H1 (cell line): ENCODE measurements at regions not wholly inside any gene's neighbourhood (a gene's known extent, or its start where the extent isn't known, plus 50 kb on each side); places are given as distances from the start of the nearest gene placed in this dataset.

Source experiments
- BRCA1 ChIP-seq: IDR thresholded peaks from 2 replicates; pipeline ENCODE4 v1.6.1; 2012; ENCODE audit warnings: low read depth, low read length, improper control_type of control experiment
- E2F6 ChIP-seq: IDR thresholded peaks from 2 replicates; pipeline ENCODE4 v1.6.1; 2012; ENCODE audit warnings: inconsistent platforms
- EP300 ChIP-seq, 2 experiments: IDR thresholded peaks; 1 replicate in 1 of 2; 2 replicates in 1 of 2; pipeline ENCODE4 v1.6.1; 2011 to 2012; ENCODE audit warnings: low read depth in 2 of 2, low read length in 2 of 2, mild to moderate bottlenecking in 2 of 2, borderline replicate concordance in 1 of 2, inconsistent platforms in 1 of 2, moderate library complexity in 1 of 2
- TAF1 ChIP-seq: IDR thresholded peaks from 2 replicates; pipeline ENCODE4 v1.6.1; 2011; ENCODE audit warnings: mild to moderate bottlenecking, low read depth, low read length
- YY1 ChIP-seq: IDR thresholded peaks from 2 replicates; pipeline ENCODE4 v1.6.1; 2011; ENCODE audit warnings: low read depth, mild to moderate bottlenecking, low read length

- TF ChIP-seq EP300 (IDR thresholded peaks at IDR 0.05; ENCODE audit: borderline replicate concordance in 1 of 2, low read depth in 2 of 2, low read length in 2 of 2) (no peak), BRCA1 (no peak), TAF1 (no peak), E2F6 (no peak), YY1 (no peak)
Measured at GRCh38 chr12:42789808-42790760, 200.5 kb upstream of the PRICKLE1 start (continued).
